Ecto neural progenitor cell (in vitro differentiated cells): ENCODE measurements at regions not wholly inside any gene's neighbourhood (a gene's known extent, or its start where the extent isn't known, plus 50 kb on each side); places are given as distances from the start of the nearest gene placed in this dataset.
"Not testable (repeated sequence)": the region's sequence is repeated elsewhere in the genome, so short reads cannot be mapped to it uniquely, and the experiment has no call there.

ENCODE experiments used
- DNase-seq: peaks from one replicate; pipeline ENCODE4 v3.0.0-alpha.2; 2018; ENCODE audit warnings: low spot score

- no peak for DNase-seq
Observed at GRCh38 chr10:28859791-28860190, 182.5 kb downstream of the BAMBI start.

GRCh38 chr10:28862219-28862618 is 184.9 kb downstream of the BAMBI start:
- no peak for DNase-seq

GRCh38 chr10:28869606-28870201 is 192.4 kb downstream of the BAMBI start:
- DNase-seq, result no peak

- no peak for DNase-seq
Observed at GRCh38 chr10:28871665-28872064, 194.3 kb downstream of the BAMBI start.

GRCh38 chr10:28872587-28873165 is 195.4 kb downstream of the BAMBI start:
- DNase-seq, result no peak

- no peak for DNase-seq
Observed at GRCh38 chr10:28873540-28873939, 196.2 kb downstream of the BAMBI start.

- no peak for DNase-seq
Observed at GRCh38 chr10:28874210-28874609, 196.9 kb downstream of the BAMBI start.

GRCh38 chr10:28875549-28876081 is 198.3 kb downstream of the BAMBI start:
- peak; percentile 51 for DNase-seq

GRCh38 chr10:28878236-28878970 is 201.1 kb downstream of the BAMBI start:
- no peak for DNase-seq

GRCh38 chr10:28879246-28879645 is 201.9 kb downstream of the BAMBI start:
- DNase-seq, result no peak

- DNase-seq, result no peak
Observed at GRCh38 chr10:28879875-28880682, 202.8 kb downstream of the BAMBI start.

- no peak for DNase-seq
Observed at GRCh38 chr10:28880683-28880950, 203.3 kb downstream of the BAMBI start.

GRCh38 chr10:28881171-28881882 is 204.0 kb downstream of the BAMBI start:
- DNase-seq, result no peak

GRCh38 chr10:28883741-28884423 is 206.6 kb downstream of the BAMBI start:
- no peak for DNase-seq

GRCh38 chr10:28890121-28890950 is 213.0 kb downstream of the BAMBI start:
- DNase-seq, result no peak

GRCh38 chr10:28891058-28891713 is 213.9 kb downstream of the BAMBI start:
- DNase-seq, result no peak

GRCh38 chr10:28892818-28893547 is 215.7 kb downstream of the BAMBI start:
- no peak for DNase-seq

- DNase-seq, result no peak
Observed at GRCh38 chr10:28894146-28894545, 216.8 kb downstream of the BAMBI start.

GRCh38 chr10:28895671-28896070 is 218.3 kb downstream of the BAMBI start:
- DNase-seq, result not testable (repeated sequence)
